Sciatic nerve (tissue), 2 donors: ENCODE measurements at regions not wholly inside any gene's neighbourhood (a gene's known extent, or its start where the extent isn't known, plus 50 kb on each side); places are given as distances from the start of the nearest gene placed in this dataset.

Experiments
- ATAC-seq: fragments of 200-7000 bp; cut with Tn5 transposase; one replicate; pipeline ENCODE4 v1.9.1; 2020; ENCODE audit warnings: mild to moderate bottlenecking, moderate library complexity
- DNase-seq: peaks from one replicate; pipeline ENCODE4 v3.0.0-alpha.2; 2020; ENCODE audit warnings: low spot score
- intact Hi-C: fragments of 100-400 bp; cut with DNase I; formaldehyde crosslinking; loops from one replicate; pipeline ENCODE4 v1.14.2; 2022
- donor health status: DM: no; HTN: no; CAD: no.
- donor health status: DM: no; HTN: no; CAD: no.

GRCh38 chr15:93563218-93563617, 474.2 kb upstream of the RGMA start:
- DNase-seq, result no peak
- no peak for ATAC-seq
- intact Hi-C loops, result loop anchor here (5.0 kb wide), 1 partner anchor 1026 kb away; no protein-coding TSS in a partner anchor

GRCh38 chr15:93562395-93563123, 473.5 kb upstream of the RGMA start:
- DNase-seq, result no peak
- intact Hi-C loops, result loop anchor here (5.0 kb wide), 1 partner anchor 1025 kb away; no protein-coding TSS in a partner anchor
- peak; percentile 81 for ATAC-seq

GRCh38 chr15:93557696-93558095, 468.7 kb upstream of the RGMA start:
- intact Hi-C loops, result no loop called here
- DNase-seq (no peak), ATAC-seq (no peak)

- ATAC-seq (no peak), DNase-seq (no peak)
- intact Hi-C loops, result no loop called here
Measured at GRCh38 chr15:93553167-93553935, 464.3 kb upstream of the RGMA start.

- intact Hi-C loops, result no loop called here
Measured at GRCh38 chr15:93543093-93543492, 454.1 kb upstream of the RGMA start.

GRCh38 chr15:93527374-93528050, 438.5 kb upstream of the RGMA start:
- intact Hi-C loops, result no loop called here

More at GRCh38 chr15:93543093-93543492, 454.1 kb upstream of the RGMA start:
- ATAC-seq (no peak), DNase-seq (no peak)

GRCh38 chr15:93524432-93524831, 435.4 kb upstream of the RGMA start:
- intact Hi-C loops, result no loop called here
- DNase-seq (no peak), ATAC-seq (no peak)

More at GRCh38 chr15:93527374-93528050, 438.5 kb upstream of the RGMA start:
- DNase-seq, result no peak
- no peak for ATAC-seq

- no peak for DNase-seq
Measured at GRCh38 chr15:93523481-93523880, 434.5 kb upstream of the RGMA start.

GRCh38 chr15:93520206-93520605, 431.2 kb upstream of the RGMA start:
- intact Hi-C loops, result no loop called here
- no peak for ATAC-seq
- no peak for DNase-seq

More at GRCh38 chr15:93523481-93523880, 434.5 kb upstream of the RGMA start:
- ATAC-seq, result peak; percentile 49
- intact Hi-C loops, result no loop called here

GRCh38 chr15:93519599-93519998, 430.6 kb upstream of the RGMA start:
- DNase-seq (no peak), ATAC-seq (no peak)
- intact Hi-C loops, result no loop called here

GRCh38 chr15:93517176-93517575, 428.2 kb upstream of the RGMA start:
- DNase-seq (no peak), ATAC-seq (no peak)
- intact Hi-C loops, result no loop called here

GRCh38 chr15:93515256-93516051, 426.4 kb upstream of the RGMA start:
- intact Hi-C loops, result no loop called here
- ATAC-seq (peak; percentile 94), DNase-seq (no peak)

GRCh38 chr15:93506646-93507045, 417.6 kb upstream of the RGMA start:
- ATAC-seq (no peak), DNase-seq (no peak)
- intact Hi-C loops, result no loop called here

GRCh38 chr15:93505506-93505905, 416.5 kb upstream of the RGMA start:
- DNase-seq, result no peak
- peak; percentile 30 for ATAC-seq
- intact Hi-C loops, result no loop called here

GRCh38 chr15:93501946-93502345, 412.9 kb upstream of the RGMA start:
- no peak for DNase-seq
- no peak for ATAC-seq
- intact Hi-C loops, result no loop called here

GRCh38 chr15:93500155-93500554, 411.1 kb upstream of the RGMA start:
- no peak for DNase-seq
- intact Hi-C loops, result no loop called here
- ATAC-seq, result no peak

- no peak for DNase-seq
- intact Hi-C loops, result no loop called here
- no peak for ATAC-seq
Measured at GRCh38 chr15:93497291-93497690, 408.3 kb upstream of the RGMA start.

- intact Hi-C loops, result no loop called here
- ATAC-seq (no peak), DNase-seq (no peak)
Measured at GRCh38 chr15:93496888-93497287, 407.9 kb upstream of the RGMA start.
